NCI-H2227 (cell line): ENCODE measurements at regions not wholly inside any gene's neighbourhood (a gene's known extent, or its start where the extent isn't known, plus 50 kb on each side); places are given as distances from the start of the nearest gene placed in this dataset.

ENCODE experiments used
- DNase-seq: peaks from one replicate; lab custom pipeline; 2025; ENCODE audit not compliant: unreplicated experiment; lab: John Stamatoyannopoulos, UW

- no peak for DNase-seq
Observed at GRCh38 chr1:229817936-229818335, 191.9 kb downstream of the URB2 start.

GRCh38 chr1:229819091-229819490 lies 193.0 kb downstream of the URB2 start:
- no peak for DNase-seq

GRCh38 chr1:229822026-229822425 lies 196.0 kb downstream of the URB2 start:
- no peak for DNase-seq

GRCh38 chr1:229825042-229825441 lies 199.0 kb downstream of the URB2 start:
- no peak for DNase-seq

- no peak for DNase-seq
Observed at GRCh38 chr1:229828461-229828860, 202.4 kb downstream of the URB2 start.

GRCh38 chr1:229832695-229833094 lies 206.6 kb downstream of the URB2 start:
- no peak for DNase-seq

- no peak for DNase-seq
Observed at GRCh38 chr1:229834230-229834629, 208.2 kb downstream of the URB2 start.

- no peak for DNase-seq
Observed at GRCh38 chr1:229835226-229835625, 209.2 kb downstream of the URB2 start.

GRCh38 chr1:229836324-229836723 lies 210.3 kb downstream of the URB2 start:
- DNase-seq: no peak

GRCh38 chr1:229838204-229838603 lies 212.2 kb downstream of the URB2 start:
- DNase-seq: no peak

- no peak for DNase-seq
Observed at GRCh38 chr1:229839800-229840199, 213.8 kb downstream of the URB2 start.

GRCh38 chr1:229841230-229841629 lies 215.2 kb downstream of the URB2 start:
- DNase-seq: no peak

GRCh38 chr1:229842302-229843255 lies 216.5 kb downstream of the URB2 start:
- no peak for DNase-seq

- DNase-seq: peak; percentile 39
Observed at GRCh38 chr1:229843627-229844238, 217.7 kb downstream of the URB2 start.

- DNase-seq: no peak
Observed at GRCh38 chr1:229844675-229845074, 218.6 kb downstream of the URB2 start.

- no peak for DNase-seq
Observed at GRCh38 chr1:229845410-229846138, 219.5 kb downstream of the URB2 start.

GRCh38 chr1:229846351-229846750 lies 220.3 kb downstream of the URB2 start:
- no peak for DNase-seq

- DNase-seq: no peak
Observed at GRCh38 chr1:229848752-229849677, 218.0 kb upstream of the GALNT2 start.

- DNase-seq: no peak
Observed at GRCh38 chr1:229851511-229851910, 215.5 kb upstream of the GALNT2 start.

GRCh38 chr1:229853751-229854150 lies 213.3 kb upstream of the GALNT2 start:
- no peak for DNase-seq

GRCh38 chr1:229854620-229855019 lies 212.4 kb upstream of the GALNT2 start:
- no peak for DNase-seq
